CD4-positive, alpha-beta T cell (primary cell): ENCODE measurements at regions not wholly inside any gene's neighbourhood (a gene's known extent, or its start where the extent isn't known, plus 50 kb on each side); places are given as distances from the start of the nearest gene placed in this dataset.
A peak's percentile ranks its signal among the peaks of the same experiment; 100 is the strongest.

Experiments
- ATAC-seq: fragments of 200-7000 bp; cut with Tn5 transposase; one replicate; pipeline ENCODE4 v1.10.0; 2022; ENCODE audit warnings: mild to moderate bottlenecking; ENCODE audit not compliant: poor library complexity
- CTCF ChIA-PET: fragments of 350-600 bp; sonication (Branson Sonifier 250); formaldehyde crosslinking; loops from one replicate; lab custom pipeline; 2021; ENCODE audit warnings: antibody characterized with exemption, inconsistent platforms; lab: Charles Lee
- POLR2A ChIA-PET: fragments of 350-600 bp; sonication (Branson Sonifier 250); formaldehyde crosslinking; loops from one replicate; lab custom pipeline; 2021; ENCODE audit warnings: antibody characterized with exemption, inconsistent platforms; lab: Charles Lee
- DNase-seq, 14 experiments: peaks; one replicate each; pipeline ENCODE4 v3.0.0-alpha.2; 2013 to 2020; ENCODE audit warnings: mixed read lengths in 2 of 14
- H3K27ac ChIP-seq, 2 donors: one replicate each; pipeline versions ENCODE4 v1.5.1 to v1.7.0; 2013; ENCODE audit warnings: low read length in 2 of 2, low read depth in 1 of 2, mild to moderate bottlenecking in 1 of 2
- H3K27me3 ChIP-seq, 2 experiments: 1 replicate in 1 of 2; 2 replicates in 1 of 2; pipeline versions ENCODE4 v1.6.1 to v1.7.0; 2013; ENCODE audit warnings: low read length in 2 of 2, control low read depth in 1 of 2, mild to moderate bottlenecking in 1 of 2, moderate library complexity in 1 of 2; ENCODE audit not compliant: insufficient read depth in 2 of 2, control insufficient read depth in 1 of 2
- H3K36me3 ChIP-seq: one replicate; pipeline ENCODE4 v1.6.1; 2013; ENCODE audit warnings: low read length, control low read depth; ENCODE audit not compliant: insufficient read depth
- H3K4me1 ChIP-seq: one replicate; pipeline ENCODE4 v1.6.1; 2013; ENCODE audit warnings: low read length, control low read depth; ENCODE audit not compliant: insufficient read depth
- H3K4me3 ChIP-seq: one replicate; pipeline ENCODE4 v1.5.1; 2013; ENCODE audit warnings: mild to moderate bottlenecking, low read length, moderate library complexity
- H3K9me3 ChIP-seq, 2 experiments: 1 replicate in 1 of 2; 2 replicates in 1 of 2; pipeline versions ENCODE4 v1.6.1 to v1.7.0; 2013; ENCODE audit warnings: low read length in 2 of 2, mild to moderate bottlenecking in 2 of 2, control low read depth in 1 of 2, moderate library complexity in 1 of 2; ENCODE audit not compliant: control insufficient read depth in 1 of 2, insufficient read depth in 1 of 2
- H3K27ac Mint-ChIP-seq: one replicate; pipeline ENCODE4 v1.8.0; 2020; ENCODE audit warnings: mixed read lengths
- H3K27me3 Mint-ChIP-seq: one replicate; pipeline ENCODE4 v1.8.0; 2021; ENCODE audit warnings: mixed read lengths
- H3K36me3 Mint-ChIP-seq: one replicate; pipeline ENCODE4 v1.8.0; 2021; ENCODE audit warnings: low read depth, mixed read lengths
- H3K4me1 Mint-ChIP-seq: one replicate; pipeline ENCODE4 v1.8.0; 2021; ENCODE audit warnings: low read depth, mixed read lengths
- H3K4me3 Mint-ChIP-seq: one replicate; pipeline ENCODE4 v1.8.0; 2020; ENCODE audit warnings: mild to moderate bottlenecking, mixed read lengths
- H3K9me3 Mint-ChIP-seq: one replicate; pipeline ENCODE4 v1.8.0; 2020; ENCODE audit warnings: mixed read lengths
- intact Hi-C, 2 experiments: fragments of 100-400 bp; cut with DNase I in 1 of 2; cut with micrococcal nuclease in 1 of 2; formaldehyde crosslinking; loops; one replicate each; pipeline versions ENCODE4 v1.15.1 to v1.9.0; 2023 to 2025; cut with DNase I, micrococcal nuclease
- TF ChIP-seq, protein P1 (sequence below): fragments of 200-600 bp; IDR thresholded peaks from one replicate; pipeline ENCODE4 v1.8.0; 2022; ENCODE audit warnings: antibody characterized with exemption, mild to moderate bottlenecking

DNA sequence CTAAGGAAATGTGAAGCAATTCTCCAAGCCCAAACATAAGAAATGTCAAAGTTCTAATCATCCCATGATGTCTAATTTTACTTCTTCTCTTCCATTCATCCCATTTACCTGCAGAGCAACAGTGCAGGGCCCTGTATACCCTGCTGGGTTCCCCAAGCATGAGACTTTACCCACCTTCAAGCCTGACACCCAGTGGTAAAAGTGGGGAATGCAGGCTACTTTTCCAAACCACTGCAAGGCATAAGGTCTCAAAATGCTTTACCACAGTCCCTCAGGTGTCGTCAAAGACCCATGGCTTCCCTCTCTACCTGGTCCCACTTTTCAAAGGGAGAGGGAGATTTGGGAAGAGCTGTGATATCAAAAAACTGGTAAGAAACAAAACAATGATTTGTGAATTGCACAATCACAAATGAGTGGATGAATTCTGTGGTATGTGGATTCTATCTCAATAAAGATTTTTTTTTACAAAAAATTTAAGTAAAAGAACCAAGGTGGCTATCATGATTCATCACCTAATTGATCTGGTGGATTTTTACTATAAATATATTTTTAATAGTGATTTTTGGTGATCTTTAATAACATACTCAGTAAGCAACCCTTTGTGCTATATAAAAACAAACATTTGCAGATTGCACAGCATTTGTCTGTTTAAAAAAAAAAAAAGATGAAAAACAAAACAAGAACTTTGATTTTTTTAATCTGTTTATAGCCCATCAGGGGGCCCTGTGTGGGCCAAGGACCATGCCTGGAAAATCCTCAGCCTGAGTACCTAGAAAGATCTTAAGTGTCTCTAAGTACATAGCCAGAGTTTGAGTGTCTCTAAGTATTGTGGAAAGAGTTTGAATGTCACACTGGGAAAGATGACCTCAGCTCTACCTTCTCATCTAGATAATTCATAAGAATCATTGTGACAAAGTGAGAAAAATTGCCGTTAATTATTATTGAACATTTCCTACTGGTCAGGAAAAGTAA lies 73.1 kb upstream of the GJB5 start:
- H3K9me3 ChIP-seq, result no peaks in the 10 kb centered on the region
- no peak overlapping the region for H3K4me3 ChIP-seq
- H3K36me3 ChIP-seq, result no peaks in the 10 kb centered on the region
- H3K4me1 ChIP-seq, result no peaks in the 10 kb centered on the region
- POLR2A ChIA-PET, result no interaction called here
- Mint-ChIP-seq H3K4me3 (no peak overlapping the region), H3K4me1 (peaks cover 7% of the 10 kb centered on the region), H3K27ac (no peak overlapping the region), H3K9me3 (no peaks in the 10 kb centered on the region), H3K36me3 (no peaks in the 10 kb centered on the region), H3K27me3 (peaks cover 14% of the 10 kb centered on the region)
- CTCF ChIA-PET, result interaction anchor here (1.0 kb wide), 1 partner anchor 10 kb away, joined by 3 read pairs; no protein-coding TSS in a partner anchor
- TF ChIP-seq, protein P1, sequence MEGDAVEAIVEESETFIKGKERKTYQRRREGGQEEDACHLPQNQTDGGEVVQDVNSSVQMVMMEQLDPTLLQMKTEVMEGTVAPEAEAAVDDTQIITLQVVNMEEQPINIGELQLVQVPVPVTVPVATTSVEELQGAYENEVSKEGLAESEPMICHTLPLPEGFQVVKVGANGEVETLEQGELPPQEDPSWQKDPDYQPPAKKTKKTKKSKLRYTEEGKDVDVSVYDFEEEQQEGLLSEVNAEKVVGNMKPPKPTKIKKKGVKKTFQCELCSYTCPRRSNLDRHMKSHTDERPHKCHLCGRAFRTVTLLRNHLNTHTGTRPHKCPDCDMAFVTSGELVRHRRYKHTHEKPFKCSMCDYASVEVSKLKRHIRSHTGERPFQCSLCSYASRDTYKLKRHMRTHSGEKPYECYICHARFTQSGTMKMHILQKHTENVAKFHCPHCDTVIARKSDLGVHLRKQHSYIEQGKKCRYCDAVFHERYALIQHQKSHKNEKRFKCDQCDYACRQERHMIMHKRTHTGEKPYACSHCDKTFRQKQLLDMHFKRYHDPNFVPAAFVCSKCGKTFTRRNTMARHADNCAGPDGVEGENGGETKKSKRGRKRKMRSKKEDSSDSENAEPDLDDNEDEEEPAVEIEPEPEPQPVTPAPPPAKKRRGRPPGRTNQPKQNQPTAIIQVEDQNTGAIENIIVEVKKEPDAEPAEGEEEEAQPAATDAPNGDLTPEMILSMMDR, result peak; percentile 76
- intact Hi-C loops, result no loop called here
- no peak overlapping the region for H3K27ac ChIP-seq
- DNase-seq, result peak in 9 of 14 experiments; percentile 4 to 36 (median 20)
- no peaks in the 10 kb centered on the region for H3K27me3 ChIP-seq
- no peak for ATAC-seq

DNA sequence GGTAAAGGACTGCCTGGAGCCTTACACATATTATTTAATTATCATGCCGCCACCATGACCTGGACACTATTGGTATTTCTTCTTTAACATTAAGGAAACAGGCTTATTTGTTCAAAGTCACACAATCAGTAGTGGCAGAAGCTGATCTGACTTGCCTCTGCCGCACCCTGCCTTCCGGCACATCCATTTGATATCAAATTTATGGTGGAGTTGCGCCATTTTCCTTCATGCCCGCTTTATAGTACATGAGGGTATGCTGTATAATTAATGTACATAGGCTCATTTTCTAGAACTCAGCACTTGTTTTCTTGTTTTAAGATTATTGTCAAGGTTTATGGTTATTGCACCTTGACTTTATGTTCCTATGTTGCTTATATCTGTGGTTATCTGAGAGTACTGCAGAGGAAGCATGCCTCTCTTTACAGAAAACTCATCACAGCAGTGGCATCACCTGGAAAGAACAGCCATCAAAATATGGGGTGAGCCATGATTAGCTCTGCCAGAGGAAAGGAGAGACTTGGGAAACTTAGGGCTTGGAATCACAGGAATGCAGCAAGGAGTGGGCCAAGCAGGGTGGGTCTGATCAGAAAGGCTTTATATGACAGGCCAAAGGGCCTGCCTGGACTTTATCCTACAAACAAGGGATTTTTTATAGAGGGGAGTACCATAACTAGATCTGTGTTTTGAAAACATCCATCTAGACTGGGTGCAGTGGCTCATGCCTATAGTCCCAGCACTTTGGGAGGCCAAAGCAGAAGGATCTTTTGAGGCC lies 72.2 kb upstream of the GJB5 start:
- ChIA-PET CTCF (no interaction called here), POLR2A (no interaction called here)
- no peaks in the 10 kb centered on the region for H3K4me1 ChIP-seq
- Mint-ChIP-seq H3K27me3 (peaks cover 21% of the 10 kb centered on the region), H3K36me3 (no peaks in the 10 kb centered on the region), H3K27ac (no peak overlapping the region), H3K9me3 (no peaks in the 10 kb centered on the region), H3K4me3 (no peak overlapping the region), H3K4me1 (peaks cover 7% of the 10 kb centered on the region)
- no peaks in the 10 kb centered on the region for H3K27me3 ChIP-seq
- H3K27ac ChIP-seq, result no peak overlapping the region
- intact Hi-C loops, result no loop called here
- no peak overlapping the region for H3K4me3 ChIP-seq
- no peak for DNase-seq
- H3K9me3 ChIP-seq, result no peaks in the 10 kb centered on the region
- H3K36me3 ChIP-seq, result no peaks in the 10 kb centered on the region
- TF ChIP-seq, protein P1, result no peak
- no peak for ATAC-seq

DNA sequence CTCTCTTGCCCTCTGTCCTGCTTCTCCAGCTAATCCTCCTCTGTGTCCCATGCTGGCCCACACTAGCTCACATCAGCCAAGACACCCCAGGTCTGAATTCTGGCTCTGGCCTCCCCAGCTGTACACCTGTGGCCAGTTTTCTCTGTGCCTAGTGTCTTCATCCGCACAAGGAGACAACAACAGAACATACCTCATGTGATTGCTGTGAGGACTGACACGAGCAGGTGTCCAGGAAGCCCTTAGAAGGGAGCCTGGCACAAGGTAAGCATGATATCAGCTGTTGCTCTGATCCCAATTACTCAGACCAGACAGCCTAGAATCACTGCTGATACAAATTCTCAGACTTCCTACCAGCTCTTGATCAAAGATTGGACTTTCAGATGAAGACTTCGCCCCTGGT lies 71.2 kb upstream of the GJB5 start:
- Mint-ChIP-seq H3K27me3 (peaks cover 26% of the 10 kb centered on the region), H3K27ac (no peak overlapping the region), H3K4me3 (no peak overlapping the region), H3K9me3 (no peaks in the 10 kb centered on the region), H3K4me1 (peaks cover 7% of the 10 kb centered on the region), H3K36me3 (no peaks in the 10 kb centered on the region)
- Histone ChIP-seq H3K27ac (no peak overlapping the region), H3K4me3 (no peak overlapping the region), H3K36me3 (no peaks in the 10 kb centered on the region), H3K9me3 (no peaks in the 10 kb centered on the region), H3K4me1 (no peaks in the 10 kb centered on the region), H3K27me3 (no peaks in the 10 kb centered on the region)
- no peak for ATAC-seq
- TF ChIP-seq, protein P1, result no peak
- intact Hi-C loops, result no loop called here
- no peak for DNase-seq
- ChIA-PET POLR2A (no interaction called here), CTCF (no interaction called here)
